SJSA1 (cell line): ENCODE measurements at regions not wholly inside any gene's neighbourhood (a gene's known extent, or its start where the extent isn't known, plus 50 kb on each side); places are given as distances from the start of the nearest gene placed in this dataset.

Experiments used
- DNase-seq, 2 experiments: peaks; one replicate each; pipeline ENCODE4 v3.0.0-alpha.2; 2015 to 2020; ENCODE audit warnings: low spot score in 2 of 2, low read depth in 1 of 2
- H3K27ac ChIP-seq: fragments of 250-450 bp; sonication (Bioruptor Pico); 2 replicates; pipeline ENCODE4 v1.5.1; 2020; ENCODE audit warnings: mild to moderate bottlenecking, moderate library complexity
- H3K27me3 ChIP-seq: fragments of 250-450 bp; sonication (Bioruptor Pico); replicated peaks from 2 replicates; pipeline ENCODE4 v1.5.1; 2020; ENCODE audit warnings: mild to moderate bottlenecking, moderate library complexity
- H3K36me3 ChIP-seq: fragments of 250-450 bp; sonication (Bioruptor Pico); 2 replicates; pipeline ENCODE4 v1.5.1; 2020; ENCODE audit warnings: mild to moderate bottlenecking
- H3K4me1 ChIP-seq: fragments of 250-450 bp; sonication (Bioruptor Pico); replicated peaks from 2 replicates; pipeline ENCODE4 v1.6.1; 2021; ENCODE audit warnings: mild to moderate bottlenecking
- H3K4me3 ChIP-seq: fragments of 250-450 bp; sonication (Bioruptor Pico); 2 replicates; pipeline ENCODE4 v1.5.1; 2020; ENCODE audit warnings: mild to moderate bottlenecking
- H3K9me3 ChIP-seq: fragments of 250-450 bp; sonication (Bioruptor Pico); replicated peaks from 2 replicates; pipeline ENCODE4 v1.5.1; 2020; ENCODE audit warnings: mild to moderate bottlenecking

DNA sequence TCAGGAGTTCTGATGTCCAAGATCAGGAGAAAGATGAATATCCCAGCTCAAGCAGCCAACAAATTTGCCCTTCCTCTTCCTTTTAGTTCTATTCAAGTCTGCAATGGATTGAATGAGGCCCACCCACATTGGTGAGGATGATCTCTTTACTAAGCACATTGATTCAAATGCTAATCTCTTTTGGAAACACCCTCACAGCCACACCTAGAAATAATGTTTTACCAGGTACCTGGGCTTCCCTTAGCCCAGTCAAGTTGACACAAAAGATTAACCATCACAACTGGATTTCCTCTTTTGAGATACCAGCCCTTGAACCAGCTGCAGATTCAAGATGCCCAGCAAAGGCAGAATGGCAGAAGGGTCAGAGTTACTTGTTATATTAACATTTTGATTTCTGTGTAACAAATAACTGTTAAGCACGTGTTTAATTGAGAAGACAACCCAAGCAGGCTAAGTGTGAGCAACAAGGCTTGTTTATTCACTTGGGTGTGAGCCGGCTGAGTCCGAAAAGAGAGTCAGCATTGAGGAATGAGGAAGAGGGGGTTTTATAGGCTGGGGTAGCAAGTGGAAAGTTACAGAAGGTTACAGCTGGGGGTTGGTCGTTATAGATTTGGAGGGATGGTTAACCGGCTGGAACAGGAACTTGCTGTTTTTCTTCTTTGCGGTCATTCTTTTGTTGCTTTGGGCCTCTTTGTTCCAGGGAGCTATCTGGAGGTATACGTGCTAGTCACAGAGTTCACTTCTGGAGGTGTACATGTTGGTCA lies 180.3 kb downstream of the EMP1 start:
- no peaks in the 10 kb centered on the region for H3K36me3 ChIP-seq
- no peak overlapping the region for H3K27ac ChIP-seq
- peaks cover 7% of the 10 kb centered on the region; the same call in 1 of the 2 replicates for H3K4me1 ChIP-seq
- peak in 1 of 2 experiments; percentile 3 for DNase-seq
- H3K9me3 ChIP-seq, result peaks cover 2% of the 10 kb centered on the region; the same call in 1 of the 2 replicates
- H3K27me3 ChIP-seq, result no peaks in the 10 kb centered on the region; the same call in 1 of the 2 replicates
- H3K4me3 ChIP-seq, result no peak overlapping the region

DNA sequence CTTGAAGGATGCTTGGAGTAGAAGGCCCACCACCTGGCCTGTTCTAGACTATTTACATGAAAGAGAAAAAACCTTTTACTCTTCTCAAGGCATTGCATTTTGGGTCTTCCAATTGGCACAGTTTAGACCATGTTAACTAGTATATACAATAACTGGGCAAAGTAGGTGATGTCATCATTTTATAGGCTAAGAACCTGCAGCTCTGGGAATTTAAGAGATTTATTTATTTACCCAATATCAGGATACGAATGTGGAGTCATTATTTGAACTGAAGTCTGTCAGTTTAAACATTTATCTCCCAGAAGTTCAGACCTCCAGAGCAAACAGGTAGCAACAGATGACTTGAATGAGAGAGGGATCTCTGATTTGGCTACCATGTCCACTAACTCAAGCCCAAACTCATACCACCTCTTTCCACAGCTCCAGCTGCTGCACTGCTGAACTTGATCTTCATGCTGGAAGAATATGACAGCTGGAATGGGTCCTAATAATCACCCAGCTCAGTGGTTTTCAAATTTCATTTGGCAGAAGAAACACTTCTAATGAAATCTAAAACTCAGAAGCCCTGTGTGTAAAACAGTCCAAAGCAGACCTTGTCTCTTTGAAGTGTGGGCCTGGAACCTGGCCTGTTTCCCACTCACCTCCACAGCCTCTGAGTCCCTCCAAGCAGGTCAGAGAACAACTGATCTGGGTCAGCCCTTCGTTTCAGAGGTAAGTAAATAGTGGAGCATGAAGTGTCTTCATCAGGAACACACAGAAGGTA lies 179.2 kb downstream of the EMP1 start:
- H3K36me3 ChIP-seq, result no peaks in the 10 kb centered on the region
- H3K4me3 ChIP-seq, result no peak overlapping the region
- H3K27ac ChIP-seq, result no peak overlapping the region
- peaks cover 2% of the 10 kb centered on the region; the same call in 1 of the 2 replicates for H3K9me3 ChIP-seq
- peaks cover 7% of the 10 kb centered on the region; the same call in 1 of the 2 replicates for H3K4me1 ChIP-seq
- no peak for DNase-seq
- no peaks in the 10 kb centered on the region for H3K27me3 ChIP-seq

DNA sequence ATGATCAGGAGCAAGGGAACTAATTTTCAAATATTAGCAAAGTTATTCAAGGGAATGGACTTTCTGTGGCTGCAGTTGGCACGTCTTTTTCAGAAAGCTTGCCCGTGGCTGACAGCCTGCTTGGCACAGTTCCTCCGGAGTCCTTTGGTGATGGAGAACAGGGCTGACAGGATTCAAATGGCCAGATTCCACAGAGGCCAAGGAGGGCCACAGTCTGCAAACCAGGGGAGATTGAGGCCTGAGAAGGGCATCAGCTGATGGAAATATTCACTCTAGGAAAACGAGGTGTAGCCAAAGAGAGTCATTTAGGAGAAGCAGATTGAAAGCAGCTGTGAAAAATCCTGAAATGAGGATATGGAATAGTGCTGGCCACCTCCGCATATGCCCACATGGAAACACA lies 178.3 kb downstream of the EMP1 start:
- Histone ChIP-seq H3K4me1 (peaks cover 7% of the 10 kb centered on the region; the same call in 1 of the 2 replicates), H3K27me3 (no peaks in the 10 kb centered on the region), H3K4me3 (no peak overlapping the region), H3K36me3 (no peaks in the 10 kb centered on the region), H3K9me3 (peaks cover 2% of the 10 kb centered on the region; the same call in 1 of the 2 replicates), H3K27ac (no peak overlapping the region)
- no peak for DNase-seq

DNA sequence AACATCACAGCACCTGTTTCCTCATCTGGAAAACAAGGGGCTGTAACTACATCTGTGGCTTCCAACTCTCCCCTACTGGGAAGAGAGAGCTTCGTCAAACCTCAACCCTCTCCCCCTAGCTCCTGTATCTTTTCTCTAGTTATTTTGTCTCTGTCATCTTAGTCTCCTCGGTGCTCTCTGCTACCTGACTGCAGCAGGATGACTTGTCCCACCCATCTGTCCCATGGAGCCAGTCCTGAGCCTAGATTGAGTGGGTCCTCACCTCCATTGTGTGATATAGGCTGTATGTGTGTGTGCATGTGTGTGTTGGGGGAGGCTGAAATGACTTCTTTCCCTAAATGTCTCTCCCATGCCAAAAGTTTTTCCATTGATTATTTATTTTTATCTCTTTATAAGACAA lies 177.3 kb downstream of the EMP1 start:
- Histone ChIP-seq H3K9me3 (peaks cover 2% of the 10 kb centered on the region; the same call in 1 of the 2 replicates), H3K4me1 (peaks cover 7% of the 10 kb centered on the region; the same call in 1 of the 2 replicates), H3K27ac (no peak overlapping the region), H3K36me3 (no peaks in the 10 kb centered on the region), H3K4me3 (no peak overlapping the region), H3K27me3 (no peaks in the 10 kb centered on the region)
- DNase-seq, result no peak

DNA sequence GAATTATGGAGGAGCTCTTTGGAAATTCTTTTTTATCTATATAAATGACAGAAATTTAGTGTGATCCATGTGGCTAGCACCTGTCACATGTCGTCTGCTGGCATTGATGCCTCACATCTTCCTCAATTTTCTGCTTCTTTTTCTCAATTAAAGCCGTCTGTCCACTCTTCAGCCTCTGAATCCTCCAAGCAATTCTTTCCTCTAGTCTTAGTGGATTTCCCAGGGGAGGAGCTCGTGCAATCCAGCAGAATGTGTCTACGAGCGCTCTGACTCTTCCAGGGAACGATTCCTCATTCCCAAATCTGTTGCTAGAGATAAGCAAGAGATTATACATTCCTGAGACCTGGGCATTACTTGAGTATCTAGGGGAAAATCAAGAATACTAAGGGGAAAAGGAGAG lies 176.6 kb downstream of the EMP1 start:
- Histone ChIP-seq H3K9me3 (peaks cover 2% of the 10 kb centered on the region; the same call in 1 of the 2 replicates), H3K4me3 (no peak overlapping the region), H3K36me3 (no peaks in the 10 kb centered on the region), H3K27me3 (no peaks in the 10 kb centered on the region), H3K27ac (no peak overlapping the region), H3K4me1 (peaks cover 7% of the 10 kb centered on the region; the same call in 1 of the 2 replicates)
- DNase-seq, result no peak

DNA sequence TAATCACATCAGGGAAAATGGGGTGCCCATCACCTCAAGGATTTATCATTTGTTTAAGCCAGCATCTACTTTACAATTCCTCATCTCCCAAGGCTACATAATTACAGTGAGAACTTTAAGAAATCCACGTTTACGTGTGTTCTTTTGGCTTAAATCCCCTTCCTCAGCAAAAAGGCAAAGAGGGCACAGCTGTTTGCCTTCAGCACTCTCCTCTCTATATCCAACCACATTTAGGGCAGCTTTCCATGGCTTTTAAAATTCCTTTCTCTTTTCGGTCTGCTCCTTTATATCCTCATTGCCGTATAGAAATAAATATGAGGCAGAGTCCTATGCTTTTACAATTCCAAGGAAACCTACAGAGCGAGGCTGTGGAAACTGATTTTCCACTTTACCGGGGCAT lies 175.9 kb downstream of the EMP1 start:
- Histone ChIP-seq H3K4me3 (no peak overlapping the region), H3K9me3 (no peaks in the 10 kb centered on the region), H3K27ac (no peak overlapping the region), H3K27me3 (no peaks in the 10 kb centered on the region), H3K4me1 (peaks cover 7% of the 10 kb centered on the region; the same call in 1 of the 2 replicates), H3K36me3 (no peaks in the 10 kb centered on the region)
- DNase-seq, result no peak

DNA sequence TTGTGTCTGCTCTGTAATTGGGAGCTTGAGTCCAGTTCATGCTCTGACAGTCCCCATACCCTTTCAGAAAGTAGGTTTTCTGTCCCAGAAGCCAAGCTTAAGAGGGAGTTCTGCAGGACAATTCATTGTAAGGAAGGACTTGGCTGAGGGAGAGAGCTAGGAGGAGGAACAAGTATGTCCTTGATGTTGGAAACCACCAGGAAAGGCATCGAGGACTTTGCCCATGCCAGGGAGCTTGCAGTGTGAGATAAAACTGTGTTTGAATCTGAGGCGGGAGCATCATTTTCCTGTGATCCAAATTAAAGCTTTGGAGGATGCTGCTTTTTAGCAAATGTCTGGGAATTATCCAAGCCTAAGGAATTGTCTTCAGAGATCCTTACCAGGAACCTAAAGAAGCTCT lies 175.3 kb downstream of the EMP1 start:
- DNase-seq, result no peak
- Histone ChIP-seq H3K27ac (no peak overlapping the region), H3K4me1 (peaks cover 2% of the 10 kb centered on the region; the same call in 1 of the 2 replicates), H3K9me3 (no peaks in the 10 kb centered on the region), H3K36me3 (no peaks in the 10 kb centered on the region), H3K4me3 (no peak overlapping the region), H3K27me3 (no peaks in the 10 kb centered on the region)

DNA sequence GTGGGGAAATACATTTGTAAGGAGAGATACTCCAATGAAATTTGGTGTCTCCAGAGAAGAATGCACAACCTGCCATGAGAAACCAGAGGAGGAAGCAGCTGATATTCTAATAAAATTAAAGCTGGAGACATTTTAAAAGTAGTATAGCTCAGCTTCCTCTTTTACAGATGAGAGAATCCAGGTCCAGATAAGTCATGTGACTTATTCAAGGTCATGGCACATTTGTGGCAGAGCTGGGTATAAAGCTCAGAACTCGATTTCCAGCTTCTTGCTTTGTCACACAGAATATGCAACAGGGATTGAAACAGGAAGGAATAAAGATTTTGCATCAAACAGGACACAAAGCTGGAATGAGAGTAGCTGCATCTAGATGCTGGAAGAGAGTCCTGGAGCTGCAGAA lies 174.8 kb downstream of the EMP1 start:
- H3K36me3 ChIP-seq, result no peaks in the 10 kb centered on the region
- no peaks in the 10 kb centered on the region for H3K9me3 ChIP-seq
- H3K27ac ChIP-seq, result no peak overlapping the region
- DNase-seq, result no peak
- H3K4me1 ChIP-seq, result no peaks in the 10 kb centered on the region
- no peak overlapping the region for H3K4me3 ChIP-seq
- H3K27me3 ChIP-seq, result no peaks in the 10 kb centered on the region

DNA sequence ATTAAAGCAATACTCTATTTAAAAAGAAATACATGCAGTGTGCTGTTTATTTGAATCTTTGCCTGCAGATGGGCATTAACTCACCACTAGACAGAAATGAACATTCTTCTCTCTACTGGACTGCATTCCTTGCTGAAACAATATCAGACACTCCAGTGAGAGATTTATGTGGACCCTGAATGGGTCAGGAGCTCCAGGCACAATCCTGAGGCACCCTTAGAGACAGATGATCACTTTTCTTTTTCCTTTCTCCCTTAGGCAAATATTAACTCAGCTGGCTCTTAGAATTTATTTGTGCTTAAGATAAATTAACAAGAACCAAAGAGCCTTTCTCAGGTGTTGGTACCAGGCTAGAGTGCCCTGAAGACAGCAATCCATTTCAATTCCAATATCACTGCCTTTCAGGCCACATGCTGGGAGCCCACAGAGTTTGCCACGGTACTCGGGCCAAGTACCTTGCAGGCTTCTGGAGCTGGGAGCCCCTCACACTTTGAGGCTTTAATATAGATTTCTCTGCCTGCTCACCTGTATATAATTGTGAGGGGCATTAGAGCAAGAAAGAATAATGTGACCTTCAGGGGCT lies 173.0 kb downstream of the EMP1 start:
- Histone ChIP-seq H3K27ac (no peak overlapping the region), H3K4me3 (no peak overlapping the region), H3K36me3 (no peaks in the 10 kb centered on the region), H3K9me3 (no peaks in the 10 kb centered on the region), H3K4me1 (no peaks in the 10 kb centered on the region), H3K27me3 (no peaks in the 10 kb centered on the region)
- no peak for DNase-seq

DNA sequence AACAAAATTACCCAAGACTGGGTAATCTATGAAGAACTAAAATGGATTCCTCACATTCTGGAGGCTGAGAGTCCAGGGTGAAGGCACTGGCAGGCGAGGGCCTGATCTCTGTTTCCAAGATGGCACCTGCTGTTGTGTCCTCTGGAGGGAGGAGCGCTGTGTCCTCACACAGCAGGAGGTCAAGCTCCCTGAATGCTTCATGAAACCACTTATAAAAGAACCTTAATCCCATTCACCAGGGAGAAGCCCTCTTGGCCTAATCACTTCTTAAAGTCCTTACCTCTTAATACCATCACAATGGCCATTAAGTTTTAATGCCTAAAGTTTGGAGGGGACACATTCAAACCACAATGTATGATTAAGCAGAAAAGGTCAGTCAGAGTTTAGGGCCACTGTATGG lies 172.4 kb downstream of the EMP1 start:
- Histone ChIP-seq H3K9me3 (no peaks in the 10 kb centered on the region), H3K4me1 (no peaks in the 10 kb centered on the region), H3K36me3 (no peaks in the 10 kb centered on the region), H3K27ac (no peak overlapping the region), H3K27me3 (no peaks in the 10 kb centered on the region), H3K4me3 (no peak overlapping the region)
- DNase-seq, result no peak

DNA sequence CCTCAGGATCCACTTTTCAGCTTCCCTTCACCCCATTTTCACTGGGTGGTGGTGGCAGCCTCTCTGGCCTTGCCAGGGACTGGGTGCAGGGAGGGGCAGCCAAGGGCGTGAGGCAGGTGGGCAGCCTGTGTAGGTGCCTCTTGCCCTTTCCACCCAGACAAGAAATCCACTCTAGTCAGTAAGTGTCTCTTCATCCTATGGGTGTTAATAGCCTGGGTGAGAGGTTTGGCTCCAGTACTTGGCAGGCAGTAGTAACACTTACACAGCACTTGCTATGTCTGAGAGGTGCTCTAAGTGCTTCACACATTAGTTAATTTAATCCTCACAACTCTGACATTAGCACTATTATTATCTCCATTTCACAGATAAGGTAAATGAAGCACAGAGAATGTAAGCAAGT lies 171.9 kb downstream of the EMP1 start:
- Histone ChIP-seq H3K9me3 (no peaks in the 10 kb centered on the region), H3K36me3 (no peaks in the 10 kb centered on the region), H3K4me3 (no peak overlapping the region), H3K27me3 (no peaks in the 10 kb centered on the region), H3K4me1 (no peaks in the 10 kb centered on the region), H3K27ac (no peak overlapping the region)
- no peak for DNase-seq

DNA sequence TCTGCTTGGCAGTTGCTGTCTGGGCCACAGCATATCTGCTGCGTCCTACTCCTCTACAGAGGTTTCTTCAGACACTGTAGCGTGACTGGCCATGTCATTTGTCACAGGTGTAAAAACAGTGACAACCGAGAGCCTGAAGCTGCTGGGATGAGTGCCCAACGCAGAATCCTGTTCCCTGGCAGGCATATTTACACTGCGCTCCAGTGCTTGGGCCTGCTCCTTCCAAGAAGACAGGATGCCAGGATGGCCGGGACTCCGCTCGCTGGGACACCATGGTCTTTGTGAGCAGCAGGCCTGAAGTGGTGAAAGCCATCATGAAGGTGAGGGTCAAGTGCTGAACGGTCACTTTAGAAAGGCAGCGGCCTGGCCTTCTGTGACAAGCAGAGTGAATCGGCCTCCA lies 171.4 kb downstream of the EMP1 start:
- Histone ChIP-seq H3K4me1 (no peaks in the 10 kb centered on the region), H3K36me3 (no peaks in the 10 kb centered on the region), H3K27ac (no peak overlapping the region), H3K9me3 (no peaks in the 10 kb centered on the region), H3K4me3 (no peak overlapping the region), H3K27me3 (no peaks in the 10 kb centered on the region)
- DNase-seq, result no peak

DNA sequence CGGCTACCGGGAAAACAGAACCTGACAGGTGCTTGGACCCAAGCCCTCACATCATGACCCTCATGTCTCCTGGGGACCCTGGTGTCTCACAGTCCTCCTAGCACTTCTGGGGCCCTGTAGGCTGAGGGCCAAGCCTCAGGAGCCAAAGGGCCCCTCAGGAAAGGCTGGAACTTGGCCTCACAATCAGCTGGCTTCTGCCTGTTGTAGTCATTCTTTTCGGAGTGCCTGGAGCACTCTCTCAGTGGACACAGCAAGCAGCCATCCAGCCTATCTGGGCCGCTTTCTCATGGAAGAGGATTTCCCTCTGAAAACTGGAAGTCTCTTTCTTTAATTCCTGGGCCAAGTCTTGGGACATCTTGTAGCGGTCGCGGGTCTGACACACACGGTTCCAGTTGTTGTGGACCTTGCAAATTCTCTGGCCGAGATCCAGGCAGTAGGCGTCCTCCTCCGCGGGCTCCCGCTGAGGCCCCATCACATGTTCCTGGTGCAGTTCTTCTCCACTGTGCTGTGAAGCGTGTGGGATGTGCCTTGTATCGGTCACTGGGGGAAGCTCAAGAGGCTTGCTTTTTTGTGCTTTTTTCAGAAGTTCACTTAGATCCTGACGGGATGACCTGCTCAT lies 169.3 kb downstream of the EMP1 start:
- no peak overlapping the region for H3K4me3 ChIP-seq
- H3K4me1 ChIP-seq, result no peaks in the 10 kb centered on the region
- DNase-seq, result no peak
- H3K27ac ChIP-seq, result no peak overlapping the region
- H3K36me3 ChIP-seq, result no peaks in the 10 kb centered on the region
- H3K9me3 ChIP-seq, result no peaks in the 10 kb centered on the region
- no peaks in the 10 kb centered on the region for H3K27me3 ChIP-seq
